NCI-H2227 (cell line): ENCODE measurements at regions not wholly inside any gene's neighbourhood (a gene's known extent, or its start where the extent isn't known, plus 50 kb on each side); places are given as distances from the start of the nearest gene placed in this dataset.

Source experiments
- DNase-seq: peaks from one replicate; lab custom pipeline; 2025; ENCODE audit not compliant: unreplicated experiment; lab: John Stamatoyannopoulos, UW

DNA sequence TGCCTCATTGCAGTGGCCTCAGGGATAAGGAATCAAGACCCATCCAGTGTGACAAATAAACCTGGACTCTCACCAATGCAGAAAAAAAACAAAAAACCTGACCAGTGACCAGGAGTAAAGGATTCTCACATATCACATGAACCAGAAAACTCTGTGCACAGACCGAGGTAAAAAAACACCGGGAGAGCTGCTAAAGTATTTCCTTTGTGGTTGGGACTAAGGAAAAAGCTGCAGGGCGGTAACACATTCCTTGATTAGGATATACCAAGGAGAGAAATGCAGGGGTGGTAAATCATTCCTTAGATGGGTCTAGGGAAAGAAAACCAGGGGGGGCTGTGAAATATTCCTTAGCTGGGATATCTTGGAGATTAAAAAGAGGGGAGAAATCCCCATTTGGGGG lies 64.8 kb upstream of the ZNF85 start:
- no peak for DNase-seq

GRCh38 chr19:20858861-20859260 lies 64.2 kb upstream of the ZNF85 start:
- no peak for DNase-seq

DNA sequence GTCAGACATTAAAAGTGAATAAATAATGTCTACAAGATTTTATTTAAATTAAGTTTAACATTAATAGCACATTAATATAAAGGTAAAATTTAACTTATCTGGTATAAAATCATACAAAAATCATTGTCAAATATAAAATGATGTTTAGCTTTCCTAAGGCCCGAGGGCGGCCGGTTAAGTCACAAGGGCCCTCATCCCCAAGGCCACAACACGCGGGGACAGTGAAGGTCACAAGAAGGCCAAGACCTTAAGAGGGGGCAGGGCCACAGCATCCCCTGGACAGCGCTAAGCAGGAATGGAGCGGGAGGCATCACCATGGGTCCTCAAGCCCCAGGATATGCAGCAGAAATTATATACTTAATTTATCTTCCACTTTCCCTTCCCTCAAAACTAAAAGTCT lies 62.7 kb upstream of the ZNF85 start:
- DNase-seq = no peak

DNA sequence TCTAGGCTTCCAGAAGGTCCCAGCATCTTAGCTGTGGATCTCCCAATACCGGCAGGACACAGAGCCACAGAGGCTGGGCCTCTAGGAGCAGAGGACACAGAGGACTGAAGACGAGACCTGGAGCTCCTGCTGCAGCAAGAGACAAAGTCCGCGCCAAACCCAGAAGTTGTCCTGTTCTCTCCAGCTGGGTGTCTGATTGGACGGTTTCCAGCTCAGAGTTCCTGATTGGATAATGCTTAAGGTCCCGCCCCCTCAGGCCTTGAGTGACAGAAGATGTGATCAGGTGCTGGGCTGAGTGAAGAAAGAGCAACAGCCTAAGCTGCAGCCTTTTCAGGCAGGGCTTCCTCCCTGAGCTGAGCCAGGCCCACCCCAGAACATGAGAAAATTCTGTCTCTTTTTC lies 59.9 kb upstream of the ZNF85 start:
- DNase-seq = peak; percentile 1
